H9 (cell line): ENCODE measurements at regions not wholly inside any gene's neighbourhood (a gene's known extent, or its start where the extent isn't known, plus 50 kb on each side); places are given as distances from the start of the nearest gene placed in this dataset.

Experiments
- DNase-seq: peaks from one replicate; pipeline ENCODE4 v3.0.0-alpha.2; 2017
- H2AFZ ChIP-seq: one replicate; pipeline ENCODE4 v1.6.1; 2013; ENCODE audit warnings: mild to moderate bottlenecking, low read length, control low read depth, moderate library complexity
- H2AK5ac ChIP-seq: 2 replicates; pipeline ENCODE4 v1.6.1; 2013; ENCODE audit warnings: low read length, control low read depth, mixed read lengths; ENCODE audit not compliant: insufficient read length
- H2BK120ac ChIP-seq: one replicate; pipeline ENCODE4 v1.6.1; 2013; ENCODE audit warnings: low read depth, mild to moderate bottlenecking, low read length, control low read depth, inconsistent platforms; ENCODE audit not compliant: poor library complexity, severe bottlenecking
- H2BK12ac ChIP-seq: 2 replicates; pipeline ENCODE4 v1.6.1; 2013; ENCODE audit warnings: low read length, control low read depth, mixed read lengths, low read depth; ENCODE audit not compliant: insufficient read length
- H2BK15ac ChIP-seq: 2 replicates; pipeline ENCODE4 v1.6.1; 2013; ENCODE audit warnings: low read depth, low read length, control low read depth
- H2BK20ac ChIP-seq: one replicate; pipeline ENCODE4 v1.6.1; 2013; ENCODE audit warnings: low read depth, mild to moderate bottlenecking, low read length, control low read depth, inconsistent platforms; ENCODE audit not compliant: poor library complexity, severe bottlenecking
- H2BK5ac ChIP-seq: 2 replicates; pipeline ENCODE4 v1.6.1; 2013; ENCODE audit warnings: low read length, control low read depth, mixed read lengths; ENCODE audit not compliant: insufficient read length
- H3K14ac ChIP-seq: 2 replicates; pipeline ENCODE4 v1.6.1; 2013; ENCODE audit warnings: low read length, control low read depth; ENCODE audit not compliant: insufficient read depth
- H3K18ac ChIP-seq: 2 replicates; pipeline ENCODE4 v1.6.1; 2013; ENCODE audit warnings: low read depth, mild to moderate bottlenecking, mixed read lengths, low read length, control low read depth; ENCODE audit not compliant: insufficient read length
- H3K23ac ChIP-seq: 2 replicates; pipeline ENCODE4 v1.6.1; 2013; ENCODE audit warnings: low read length, control low read depth, mixed read lengths, low read depth; ENCODE audit not compliant: insufficient read length
- H3K23me2 ChIP-seq: 2 replicates; pipeline ENCODE4 v1.6.1; 2013; ENCODE audit warnings: low read depth, mild to moderate bottlenecking, mixed read lengths, low read length, control low read depth; ENCODE audit not compliant: insufficient read length, poor library complexity, severe bottlenecking
- H3K27ac ChIP-seq: 2 replicates; pipeline ENCODE4 v1.5.1; 2013; ENCODE audit warnings: low read length, control low read depth, mixed read lengths, low read depth; ENCODE audit not compliant: insufficient read length
- H3K27me3 ChIP-seq: 2 replicates; pipeline ENCODE4 v1.6.1; 2013; ENCODE audit warnings: low read length, control low read depth, inconsistent platforms; ENCODE audit not compliant: insufficient read depth
- H3K4ac ChIP-seq: 2 replicates; pipeline ENCODE4 v1.6.1; 2013; ENCODE audit warnings: low read depth, mild to moderate bottlenecking, control low read depth, inconsistent platforms, low read length, moderate library complexity
- H3K4me1 ChIP-seq: 2 replicates; pipeline ENCODE4 v1.6.1; 2013; ENCODE audit warnings: low read length, control low read depth, inconsistent platforms; ENCODE audit not compliant: insufficient read depth
- H3K4me2 ChIP-seq: 2 replicates; pipeline ENCODE4 v1.6.1; 2013; ENCODE audit warnings: low read length, control low read depth, mixed read lengths; ENCODE audit not compliant: insufficient read length, insufficient read depth
- H3K56ac ChIP-seq: 2 replicates; pipeline ENCODE4 v1.6.1; 2013; ENCODE audit warnings: low read depth, mild to moderate bottlenecking, mixed read lengths, low read length, control low read depth; ENCODE audit not compliant: insufficient read length
- H3K79me1 ChIP-seq: 2 replicates; pipeline ENCODE4 v1.6.1; 2013; ENCODE audit warnings: low read depth, mild to moderate bottlenecking, moderate library complexity, low read length, control low read depth, inconsistent platforms; ENCODE audit not compliant: insufficient read depth, poor library complexity, severe bottlenecking
- H3K79me2 ChIP-seq: 2 replicates; pipeline ENCODE4 v1.6.1; 2013; ENCODE audit warnings: low read length, control low read depth, inconsistent platforms; ENCODE audit not compliant: insufficient read depth
- H3K9ac ChIP-seq: 2 replicates; pipeline ENCODE4 v1.6.1; 2013; ENCODE audit warnings: low read length, control low read depth, mixed read lengths; ENCODE audit not compliant: insufficient read length; ENCODE audit errors: extremely low read depth
- H3K9me3 ChIP-seq: one replicate; pipeline ENCODE4 v1.6.1; 2013; ENCODE audit warnings: low read depth, low read length, inconsistent platforms; ENCODE audit not compliant: control insufficient read depth
- H3T11ph ChIP-seq: one replicate; pipeline ENCODE4 v1.6.1; 2013; ENCODE audit warnings: mild to moderate bottlenecking, low read length, control low read depth, inconsistent platforms
- H4K20me1 ChIP-seq: one replicate; pipeline ENCODE4 v1.6.1; 2013; ENCODE audit not compliant: control insufficient read depth, insufficient read length, insufficient read depth
- H4K5ac ChIP-seq: 2 replicates; pipeline ENCODE4 v1.6.1; 2013; ENCODE audit warnings: low read depth, mild to moderate bottlenecking, mixed read lengths, low read length, control low read depth; ENCODE audit not compliant: insufficient read length
- H4K8ac ChIP-seq: replicated peaks from 2 replicates; pipeline ENCODE4 v1.6.1; 2013; ENCODE audit warnings: low read length, control low read depth, mixed read lengths, low read depth; ENCODE audit not compliant: insufficient read length
- H4K91ac ChIP-seq: 2 replicates; pipeline ENCODE4 v1.6.1; 2013; ENCODE audit warnings: low read depth, mild to moderate bottlenecking, moderate library complexity, mixed read lengths, low read length, control low read depth; ENCODE audit not compliant: insufficient read length
- H3K27ac Mint-ChIP-seq, 3 experiments: 2 replicates in 2 of 3; 3 replicates in 1 of 3; pipeline ENCODE4 v1.8.0; 2020 to 2021; ENCODE audit warnings: mixed read lengths in 3 of 3, mild to moderate bottlenecking in 1 of 3, moderate library complexity in 1 of 3
- H3K27me3 Mint-ChIP-seq: 2 replicates; pipeline ENCODE4 v1.8.0; 2021; ENCODE audit warnings: low read depth, mild to moderate bottlenecking, moderate library complexity, mixed read lengths
- H3K36me3 Mint-ChIP-seq, 3 experiments: 2 replicates in 2 of 3; 3 replicates in 1 of 3; pipeline ENCODE4 v1.8.0; 2020 to 2021; ENCODE audit warnings: low read depth in 3 of 3, mixed read lengths in 3 of 3; ENCODE audit not compliant: insufficient read depth in 1 of 3
- H3K4me1 Mint-ChIP-seq, 2 experiments: 2 replicates each; pipeline ENCODE4 v1.8.0; 2020; ENCODE audit warnings: mixed read lengths in 2 of 2
- H3K4me3 Mint-ChIP-seq, 2 experiments: 2 replicates in 1 of 2; 3 replicates in 1 of 2; pipeline ENCODE4 v1.8.0; 2020 to 2021; ENCODE audit warnings: mild to moderate bottlenecking in 2 of 2, mixed read lengths in 2 of 2, moderate library complexity in 1 of 2
- H3K9me3 Mint-ChIP-seq, 2 experiments: 2 replicates in 1 of 2; 3 replicates in 1 of 2; pipeline ENCODE4 v1.8.0; 2020; ENCODE audit warnings: mild to moderate bottlenecking in 2 of 2, mixed read lengths in 2 of 2, moderate library complexity in 1 of 2
- CTCF ChIP-seq: fragments of 200-600 bp; sonication (generic); conservative IDR thresholded peaks from 3 replicates; pipeline ENCODE4 v1.8.0; 2021; ENCODE audit warnings: antibody characterized with exemption, mild to moderate bottlenecking
- WGBS: extraction: QIAGEN DNeasy Blood & Tissue Kit; methylation state at CpG from one replicate; pipeline ENCODE4 v1.1.7; 2013; ENCODE audit warnings: missing lambda C conversion rate, low lambda C conversion rate, mixed read lengths; ENCODE audit not compliant: insufficient read length; ENCODE audit errors: extremely low coverage; 5-methylcytosine and 5-hydroxymethylcytosine counted together

- Mint-ChIP-seq H3K27ac (no peak overlapping the region; a peak in 1 of 7 replicates), H3K4me3 (no peak overlapping the region), H3K27me3 (no peaks in the 10 kb centered on the region), H3K36me3 (no peaks in the 10 kb centered on the region), H3K9me3 (no peaks in the 10 kb centered on the region), H3K4me1 (no peaks in the 10 kb centered on the region)
- H3K79me2 ChIP-seq, result no peaks in the 10 kb centered on the region
- no peaks in the 10 kb centered on the region for H3K27me3 ChIP-seq
- no peaks in the 10 kb centered on the region for H3K9me3 ChIP-seq
- no peak overlapping the region for H3K14ac ChIP-seq
- no peak overlapping the region for H2BK12ac ChIP-seq
- no peak overlapping the region for H2BK120ac ChIP-seq
- no peaks in the 10 kb centered on the region for H3K79me1 ChIP-seq
- H2BK20ac ChIP-seq, result no peak overlapping the region
- no peak overlapping the region for H3K4me2 ChIP-seq
- H3K18ac ChIP-seq, result no peak overlapping the region
- H3K56ac ChIP-seq, result no peak overlapping the region
- H3K9ac ChIP-seq, result no peak overlapping the region
- H3K4ac ChIP-seq, result no peak overlapping the region
- no peak overlapping the region; the same call in 1 of the 2 replicates for H2BK15ac ChIP-seq
- WGBS, result no CpG with 5 or more reads among the region's 9 CpGs
- no peak overlapping the region for H3K23ac ChIP-seq
- no peak overlapping the region for H4K91ac ChIP-seq
- DNase-seq, result no peak
- no peak overlapping the region for H4K5ac ChIP-seq
- no peaks in the 10 kb centered on the region for H4K20me1 ChIP-seq
- no peak overlapping the region for H3T11ph ChIP-seq
- H4K8ac ChIP-seq, result no peak overlapping the region
- TF ChIP-seq CTCF, result no peak
- no peak overlapping the region for H2BK5ac ChIP-seq
- no peaks in the 10 kb centered on the region for H3K4me1 ChIP-seq
- H2AK5ac ChIP-seq, result no peak overlapping the region
- H3K23me2 ChIP-seq, result no peaks in the 10 kb centered on the region
- H3K27ac ChIP-seq, result no peak overlapping the region
- H2AFZ ChIP-seq, result no peak overlapping the region
These were observed 266.7 kb upstream of the KLHL29 start for GRCh38 chr2:23118313-23118712.
